ENCODE measurements at regions not wholly inside any gene's neighbourhood (a gene's known extent, or its start where the extent isn't known, plus 50 kb on each side); places are given as distances from the start of the nearest gene placed in this dataset.

GRCh38 chr13:84645196-84646012 lies 763.1 kb upstream of the SLITRK1 start:
- TF ChIP-seq, protein P1, sequence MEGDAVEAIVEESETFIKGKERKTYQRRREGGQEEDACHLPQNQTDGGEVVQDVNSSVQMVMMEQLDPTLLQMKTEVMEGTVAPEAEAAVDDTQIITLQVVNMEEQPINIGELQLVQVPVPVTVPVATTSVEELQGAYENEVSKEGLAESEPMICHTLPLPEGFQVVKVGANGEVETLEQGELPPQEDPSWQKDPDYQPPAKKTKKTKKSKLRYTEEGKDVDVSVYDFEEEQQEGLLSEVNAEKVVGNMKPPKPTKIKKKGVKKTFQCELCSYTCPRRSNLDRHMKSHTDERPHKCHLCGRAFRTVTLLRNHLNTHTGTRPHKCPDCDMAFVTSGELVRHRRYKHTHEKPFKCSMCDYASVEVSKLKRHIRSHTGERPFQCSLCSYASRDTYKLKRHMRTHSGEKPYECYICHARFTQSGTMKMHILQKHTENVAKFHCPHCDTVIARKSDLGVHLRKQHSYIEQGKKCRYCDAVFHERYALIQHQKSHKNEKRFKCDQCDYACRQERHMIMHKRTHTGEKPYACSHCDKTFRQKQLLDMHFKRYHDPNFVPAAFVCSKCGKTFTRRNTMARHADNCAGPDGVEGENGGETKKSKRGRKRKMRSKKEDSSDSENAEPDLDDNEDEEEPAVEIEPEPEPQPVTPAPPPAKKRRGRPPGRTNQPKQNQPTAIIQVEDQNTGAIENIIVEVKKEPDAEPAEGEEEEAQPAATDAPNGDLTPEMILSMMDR (IDR thresholded peaks at IDR 0.05 in 8 of 11, conservative IDR thresholded peaks at IDR 0.05 in 3 of 11) = no peak
- no peak for TF ChIP-seq POLR2A (IDR thresholded peaks at IDR 0.05)
- no peak for TF ChIP-seq POLR2AphosphoS5 (IDR thresholded peaks at IDR 0.05)
